HepG2 (cell line): ENCODE measurements at regions not wholly inside any gene's neighbourhood (a gene's known extent, or its start where the extent isn't known, plus 50 kb on each side); places are given as distances from the start of the nearest gene placed in this dataset.

Source experiments
- ATAC-seq: fragments of 200-7000 bp; cut with Tn5 transposase; 3 replicates; pipeline ENCODE4 v1.9.1; 2020; ENCODE audit warnings: mild to moderate bottlenecking, moderate library complexity
- BruUV-seq: library from RNA; stranded (reverse); fragments of 400-500 nt; replicated peaks from 2 replicates; lab custom pipeline; 2021; lab: Mats Ljungman, UMichigan
- CTCF ChIA-PET: fragments of 300-600 bp; formaldehyde crosslinking; extraction: SDS; loops from one replicate; lab custom pipeline; 2021; ENCODE audit warnings: low total read pairs, inconsistent platforms, low intra/inter-chr PET ratio; lab: Yijun Ruan, JAX
- POLR2A ChIA-PET: fragments of 350-600 bp; sonication (Branson Sonifier 250); formaldehyde crosslinking; loops from one replicate; lab custom pipeline; 2020; ENCODE audit warnings: antibody characterized with exemption, inconsistent platforms; lab: Yijun Ruan, JAX
- DNase-seq: peaks from one replicate; pipeline ENCODE4 v3.0.0-alpha.2; 2015; ENCODE audit warnings: low spot score
- FAIRE-seq: peaks from 3 replicates; lab custom pipeline; 2011; peaks lifted over from hg19 to GRCh38; lab: Jason Lieb, UNC
- H2AFZ ChIP-seq: one replicate; pipeline ENCODE4 v1.6.1; 2011; ENCODE audit warnings: low read length, inconsistent platforms
- H3K27ac ChIP-seq: fragments of 300-600 bp; 3 replicates; pipeline ENCODE4 v1.8.0; 2011; ENCODE audit warnings: mixed run types, mild to moderate bottlenecking, mixed read lengths, low read length, inconsistent platforms; ENCODE audit not compliant: insufficient read depth; ENCODE audit errors: extremely low read length
- H3K27me3 ChIP-seq, 2 experiments: fragments of 200-600 bp in 1 of 2; 2 replicates in 1 of 2; 3 replicates in 1 of 2; pipeline versions ENCODE4 v1.6.0 to v1.8.0; 2011; ENCODE audit warnings: low read length in 2 of 2, mild to moderate bottlenecking in 2 of 2, moderate library complexity in 2 of 2, inconsistent platforms in 1 of 2; ENCODE audit not compliant: insufficient read depth in 2 of 2, control insufficient read depth in 1 of 2
- H3K36me3 ChIP-seq, 2 experiments: fragments of 200-600 bp in 1 of 2; replicated peaks in 1 of 2; 2 replicates in 1 of 2; 3 replicates in 1 of 2; pipeline versions ENCODE4 v1.5.1 to v1.8.0; 2011; ENCODE audit warnings: low read length in 2 of 2, inconsistent platforms in 1 of 2; ENCODE audit not compliant: insufficient read depth in 2 of 2, control insufficient read depth in 1 of 2
- H3K4me1 ChIP-seq: 2 replicates; pipeline ENCODE4 v1.5.1; 2012; ENCODE audit warnings: low read length, inconsistent platforms; ENCODE audit not compliant: insufficient read depth
- H3K4me2 ChIP-seq: 2 replicates; pipeline ENCODE4 v1.6.0; 2011; ENCODE audit warnings: low read depth, low read length, inconsistent platforms
- H3K4me3 ChIP-seq, 3 experiments: fragments of 200-600 bp in 1 of 3; sonication (generic), shearing (Covaris generic) in 1 of 3; replicated peaks in 1 of 3; 2 replicates each; pipeline ENCODE4 v1.5.1; 2011 to 2016; ENCODE audit warnings: low read length in 3 of 3, inconsistent platforms in 2 of 3, low read depth in 2 of 3, mild to moderate bottlenecking in 2 of 3, control low read depth in 1 of 3, mixed read lengths in 1 of 3; ENCODE audit not compliant: insufficient read depth in 1 of 3
- H3K79me2 ChIP-seq: one replicate; pipeline ENCODE4 v1.6.1; 2011; ENCODE audit warnings: low read length, inconsistent platforms; ENCODE audit not compliant: insufficient read depth
- H3K9ac ChIP-seq: 2 replicates; pipeline ENCODE4 v1.6.0; 2011; ENCODE audit warnings: mild to moderate bottlenecking, low read depth, low read length, inconsistent platforms; ENCODE audit not compliant: insufficient read depth
- H3K9me3 ChIP-seq: 2 replicates; pipeline ENCODE4 v1.5.1; 2012; ENCODE audit warnings: mild to moderate bottlenecking, low read length
- H4K20me1 ChIP-seq: 2 replicates; pipeline ENCODE4 v1.6.0; 2011; ENCODE audit warnings: inconsistent platforms, mild to moderate bottlenecking, low read length, moderate library complexity; ENCODE audit not compliant: insufficient read depth
- ATF1 ChIP-seq: IDR thresholded peaks from 2 replicates; pipeline ENCODE4 v1.6.1; 2016; ENCODE audit warnings: mild to moderate bottlenecking, control low read depth
- ESRRA ChIP-seq: sonication (generic); formaldehyde crosslinking; IDR thresholded peaks from 2 replicates; pipeline ENCODE4 v1.5.1; 2020; ENCODE audit warnings: mild to moderate bottlenecking, low read depth, missing genetic modification reagents
- NR2F6 ChIP-seq, 2 experiments: IDR thresholded peaks; 2 replicates each; pipeline ENCODE4 v1.6.1; 2016; ENCODE audit warnings: antibody characterized with exemption in 1 of 2, mild to moderate bottlenecking in 1 of 2
- ZNF577 ChIP-seq: sonication (generic); formaldehyde crosslinking; IDR thresholded peaks from 2 replicates; pipeline ENCODE4 v1.4.0; 2020; ENCODE audit warnings: mild to moderate bottlenecking, low read depth, missing genetic modification reagents, borderline replicate concordance
- ZNF772 ChIP-seq: sonication (generic); formaldehyde crosslinking; IDR thresholded peaks from 2 replicates; pipeline ENCODE4 v1.5.0; 2020; ENCODE audit warnings: mild to moderate bottlenecking, missing genetic modification reagents
- WGBS: methylation state at CpG from one replicate; pipeline ENCODE4 v1.1.6; 2017; ENCODE audit warnings: low lambda C conversion rate; 5-methylcytosine and 5-hydroxymethylcytosine counted together
- in situ Hi-C: cut with HindIII; loops from 2 replicates; pipeline ENCODE4 v1.10.0; 2017; ENCODE audit warnings: low pct_unique_long_range_greater_than_20kb; ENCODE audit not compliant: extremely low pct_ligation_motif_present
- intact Hi-C: fragments of 100-400 bp; cut with micrococcal nuclease; formaldehyde crosslinking; loops from one replicate; pipeline ENCODE4 v1.10.0; 2022; ENCODE audit not compliant: unreplicated experiment
- TF ChIP-seq, protein P1 (sequence below): sonication (generic); formaldehyde crosslinking; conservative IDR thresholded peaks from 2 replicates; pipeline ENCODE4 v1.8.0; 2022; ENCODE audit warnings: missing genetic modification reagents

DNA sequence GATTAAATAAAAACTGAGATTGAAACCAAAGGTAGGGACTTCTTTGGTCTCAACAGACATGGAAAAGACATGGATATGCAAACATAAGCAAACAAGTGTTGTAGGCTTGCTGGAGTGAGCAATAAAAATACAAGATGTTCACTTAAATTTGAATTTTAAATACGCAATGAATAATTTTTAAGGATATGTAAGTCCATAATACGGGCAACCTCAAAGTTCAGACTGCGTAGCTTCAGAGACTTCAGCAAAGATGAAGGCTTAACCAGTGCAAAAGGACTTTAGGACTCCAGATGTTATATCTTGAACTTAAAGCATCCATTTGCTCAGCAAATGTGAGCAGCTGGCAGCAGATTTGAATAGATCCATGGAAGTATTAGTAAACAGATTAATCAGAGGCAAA, 549.3 kb downstream of the ARAP2 start (continued):
- TF ChIP-seq, protein P1, sequence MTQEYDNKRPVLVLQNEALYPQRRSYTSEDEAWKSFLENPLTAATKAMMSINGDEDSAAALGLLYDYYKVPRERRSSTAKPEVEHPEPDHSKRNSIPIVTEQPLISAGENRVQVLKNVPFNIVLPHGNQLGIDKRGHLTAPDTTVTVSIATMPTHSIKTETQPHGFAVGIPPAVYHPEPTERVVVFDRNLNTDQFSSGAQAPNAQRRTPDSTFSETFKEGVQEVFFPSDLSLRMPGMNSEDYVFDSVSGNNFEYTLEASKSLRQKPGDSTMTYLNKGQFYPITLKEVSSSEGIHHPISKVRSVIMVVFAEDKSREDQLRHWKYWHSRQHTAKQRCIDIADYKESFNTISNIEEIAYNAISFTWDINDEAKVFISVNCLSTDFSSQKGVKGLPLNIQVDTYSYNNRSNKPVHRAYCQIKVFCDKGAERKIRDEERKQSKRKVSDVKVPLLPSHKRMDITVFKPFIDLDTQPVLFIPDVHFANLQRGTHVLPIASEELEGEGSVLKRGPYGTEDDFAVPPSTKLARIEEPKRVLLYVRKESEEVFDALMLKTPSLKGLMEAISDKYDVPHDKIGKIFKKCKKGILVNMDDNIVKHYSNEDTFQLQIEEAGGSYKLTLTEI (CRISPR knock-in tag): no peak

DNA sequence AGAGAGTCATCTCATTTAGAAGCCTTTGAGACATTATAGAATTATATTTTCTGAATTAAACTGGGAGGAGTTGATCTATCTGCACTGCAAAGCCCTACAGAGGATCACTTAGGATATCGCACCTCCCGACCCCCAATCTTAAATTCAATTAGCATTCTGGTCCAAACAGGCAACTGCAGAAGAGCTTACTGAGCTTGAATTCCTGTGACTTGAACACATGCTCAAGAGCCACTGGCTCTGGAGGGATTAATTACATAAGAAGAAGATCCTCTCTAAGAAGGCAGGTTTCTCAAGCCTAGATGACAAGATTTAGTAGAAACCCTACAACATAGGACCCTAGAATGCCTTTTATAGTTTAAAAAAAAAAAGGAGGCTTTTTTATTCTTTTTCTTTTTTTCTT, 548.9 kb downstream of the ARAP2 start:
- DNase-seq (no peak), ATAC-seq (no peak), FAIRE-seq (no peak)
- Histone ChIP-seq H3K79me2 (no peaks in the 10 kb centered on the region), H3K27me3 (no peaks in the 10 kb centered on the region), H3K4me3 (no peak overlapping the region), H3K9me3 (no peaks in the 10 kb centered on the region), H3K4me1 (no peaks in the 10 kb centered on the region), H3K4me2 (no peak overlapping the region), H2AFZ (no peak overlapping the region), H3K36me3 (no peaks in the 10 kb centered on the region), H3K9ac (no peak overlapping the region), H4K20me1 (no peaks in the 10 kb centered on the region), H3K27ac (no peak overlapping the region)
- in situ Hi-C loops (no loop called here), intact Hi-C loops (no loop called here)
- WGBS: 0% methylated on average over 2 of the region's 2 CpGs
- no TSS peak for BruUV-seq
- ChIA-PET POLR2A (no interaction called here), CTCF (no interaction called here)
- TF ChIP-seq NR2F6 (IDR thresholded peaks at IDR 0.05) (no peak), NR2F6 (CRISPR knock-in tag; IDR thresholded peaks at IDR 0.05) (no peak), ZNF772 (CRISPR knock-in tag) (no peak), ATF1 (CRISPR knock-in tag) (no peak), ESRRA (CRISPR knock-in tag) (no peak)

DNA sequence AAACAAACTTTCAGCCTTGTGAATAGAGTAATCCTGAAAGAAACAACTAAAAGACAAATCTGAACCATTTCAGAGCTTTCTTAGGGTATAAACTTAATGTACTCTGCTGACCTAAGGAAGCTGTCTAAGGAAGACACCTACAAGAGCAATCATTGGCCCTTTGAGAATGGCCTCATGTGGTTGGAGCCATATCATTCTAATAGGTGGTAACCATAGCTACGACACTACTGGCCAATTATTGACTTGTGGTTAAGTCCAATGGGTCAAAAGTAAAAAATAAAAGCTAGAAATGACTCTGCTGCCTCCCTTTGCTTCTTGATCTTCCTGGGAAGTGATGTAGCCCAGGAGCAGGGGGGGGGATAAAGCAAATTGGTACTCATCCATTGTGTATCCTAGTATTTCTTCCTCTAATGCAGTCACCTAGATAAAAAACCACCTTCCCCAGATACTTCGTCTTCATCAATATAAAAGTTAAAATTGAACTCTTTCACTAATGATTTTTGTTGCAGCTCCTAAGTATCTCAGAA, 547.0 kb downstream of the ARAP2 start:
- DNase-seq (no peak), FAIRE-seq (no peak), ATAC-seq (no peak)
- Histone ChIP-seq H3K27me3 (no peaks in the 10 kb centered on the region; a peak in 1 of 5 replicates), H4K20me1 (no peaks in the 10 kb centered on the region), H3K4me2 (no peak overlapping the region), H2AFZ (no peak overlapping the region), H3K9ac (no peak overlapping the region), H3K4me3 (no peak overlapping the region), H3K4me1 (no peaks in the 10 kb centered on the region), H3K79me2 (no peaks in the 10 kb centered on the region), H3K9me3 (no peaks in the 10 kb centered on the region), H3K27ac (no peak overlapping the region), H3K36me3 (no peaks in the 10 kb centered on the region)
- WGBS: 2% methylated on average over 2 of the region's 2 CpGs
- intact Hi-C loops (no loop called here), in situ Hi-C loops (no loop called here)
- POLR2A ChIA-PET: no interaction called here
- CTCF ChIA-PET: no interaction called here
- no TSS peak for BruUV-seq
- TF ChIP-seq ZNF577 (CRISPR knock-in tag): no peak
